ENCODE measurements at regions not wholly inside any gene's neighbourhood (a gene's known extent, or its start where the extent isn't known, plus 50 kb on each side); places are given as distances from the start of the nearest gene placed in this dataset.
"Not testable (repeated sequence)": the region's sequence is repeated elsewhere in the genome, so short reads cannot be mapped to it uniquely, and the experiment has no call there.

DNA sequence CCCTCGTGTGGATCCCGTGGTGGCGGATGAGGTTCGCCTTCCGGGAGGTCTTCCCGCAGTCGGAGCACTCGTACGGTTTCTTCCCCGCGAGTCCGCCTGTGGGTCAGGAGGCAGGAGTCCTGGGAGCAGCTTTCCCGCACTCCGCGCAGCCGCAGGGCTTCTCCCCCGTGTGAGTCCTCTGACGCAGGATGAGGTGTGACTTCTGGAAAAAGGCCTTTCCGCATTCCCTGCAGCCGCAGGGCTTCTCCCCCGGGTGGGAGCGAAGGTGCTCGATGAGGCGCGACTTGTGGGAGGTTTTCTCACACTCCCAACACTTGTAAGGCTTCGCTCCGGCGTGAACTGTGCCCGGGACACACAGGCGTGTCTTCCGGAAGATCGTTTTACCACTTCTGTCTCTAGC is 68.8 kb upstream of the WIPI2 start:
- WGBS, 2 donors (ENCODE audit: low coverage in 1 of 2) = 96% methylated on average over 19 of the region's 32 CpGs; no CpG with 5 or more reads in 1 of the 2 donors
- H3K4me1 ChIP-seq; in situ Hi-C loops (cut with MboI; ENCODE audit: low pct_ligation_motif_present in 1 of 4, low pct_unique_long_range_greater_than_20kb in 1 of 4, low sequenced_read_pairs in 3 of 4): not testable (repeated sequence)

DNA sequence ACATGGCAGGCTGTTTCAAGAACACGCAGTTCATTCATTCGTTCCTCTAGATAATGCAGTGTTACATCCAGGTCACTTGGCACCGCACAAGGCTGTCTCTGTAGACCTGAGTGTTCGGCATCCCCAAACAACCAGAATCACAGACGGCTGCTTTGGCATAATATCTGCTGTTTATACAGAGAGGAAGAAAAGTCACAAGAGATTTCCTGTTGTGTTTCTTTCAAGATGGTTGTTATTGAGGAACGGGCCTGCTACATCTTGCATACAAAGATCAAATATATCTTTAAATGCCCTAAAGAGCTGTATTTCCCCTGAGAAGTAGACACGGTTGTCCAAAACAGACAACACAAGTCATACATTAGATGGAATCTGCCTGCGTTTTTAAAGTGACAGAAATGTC is 58.8 kb upstream of the WIPI2 start:
- intact Hi-C loops (cut with DNase I; ENCODE audit: low total_unique reads); H3K36me3 ChIP-seq; H3K27me3 ChIP-seq; H3K9me3 ChIP-seq; H3K4me3 ChIP-seq; in situ Hi-C loops (cut with MboI; ENCODE audit: low pct_ligation_motif_present in 1 of 4, low pct_unique_long_range_greater_than_20kb in 1 of 4, low sequenced_read_pairs in 3 of 4); DNase-seq; H3K4me1 ChIP-seq; H3K27ac ChIP-seq: not testable (repeated sequence)
- 56% methylated on average over 8 of the region's 8 CpGs; no CpG with 5 or more reads in 1 of the 2 donors for WGBS, 2 donors (ENCODE audit: low coverage in 1 of 2)

More for the DNA sequence above, 68.8 kb upstream of the WIPI2 start:
- intact Hi-C loops (cut with DNase I; ENCODE audit: low total_unique reads); H3K27ac ChIP-seq; H3K36me3 ChIP-seq; H3K4me3 ChIP-seq; DNase-seq; H3K9me3 ChIP-seq; H3K27me3 ChIP-seq: not testable (repeated sequence)

DNA sequence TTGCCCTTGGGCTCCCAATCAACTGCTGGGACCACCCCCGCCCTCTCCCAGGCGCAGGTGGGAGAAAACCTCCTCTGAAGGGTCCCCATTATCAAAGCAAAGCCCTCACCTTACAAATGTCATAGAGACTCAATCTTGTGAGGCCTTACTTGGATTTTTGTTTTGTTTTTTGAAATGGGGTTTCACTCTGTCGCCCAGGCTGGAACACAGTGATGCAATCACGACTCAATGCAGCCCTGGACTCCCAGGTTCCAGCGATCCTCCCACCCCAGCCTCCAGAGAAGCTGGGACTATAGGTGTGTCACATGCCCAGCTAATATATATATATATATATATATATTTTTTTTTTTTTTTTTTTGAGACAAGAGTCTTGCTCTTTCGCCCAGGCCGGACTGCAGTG is 57.5 kb upstream of the WIPI2 start:
- intact Hi-C loops (cut with DNase I; ENCODE audit: low total_unique reads) (no loop called here), in situ Hi-C loops (cut with MboI; ENCODE audit: low pct_ligation_motif_present in 1 of 4, low pct_unique_long_range_greater_than_20kb in 1 of 4, low sequenced_read_pairs in 3 of 4) (no loop called here)
- WGBS, 2 donors (ENCODE audit: low coverage in 1 of 2) = 80 to 82% methylated on average over 1 to 7 of the region's 7 CpGs
- no peaks in the 10 kb centered on the region for H3K9me3 ChIP-seq
- no peak for TF ChIP-seq POLR2AphosphoS5 (IDR thresholded peaks at IDR 0.05)
- TF ChIP-seq EP300 (IDR thresholded peaks at IDR 0.05; ENCODE audit: low read depth) = no peak
- TF ChIP-seq, protein P1, sequence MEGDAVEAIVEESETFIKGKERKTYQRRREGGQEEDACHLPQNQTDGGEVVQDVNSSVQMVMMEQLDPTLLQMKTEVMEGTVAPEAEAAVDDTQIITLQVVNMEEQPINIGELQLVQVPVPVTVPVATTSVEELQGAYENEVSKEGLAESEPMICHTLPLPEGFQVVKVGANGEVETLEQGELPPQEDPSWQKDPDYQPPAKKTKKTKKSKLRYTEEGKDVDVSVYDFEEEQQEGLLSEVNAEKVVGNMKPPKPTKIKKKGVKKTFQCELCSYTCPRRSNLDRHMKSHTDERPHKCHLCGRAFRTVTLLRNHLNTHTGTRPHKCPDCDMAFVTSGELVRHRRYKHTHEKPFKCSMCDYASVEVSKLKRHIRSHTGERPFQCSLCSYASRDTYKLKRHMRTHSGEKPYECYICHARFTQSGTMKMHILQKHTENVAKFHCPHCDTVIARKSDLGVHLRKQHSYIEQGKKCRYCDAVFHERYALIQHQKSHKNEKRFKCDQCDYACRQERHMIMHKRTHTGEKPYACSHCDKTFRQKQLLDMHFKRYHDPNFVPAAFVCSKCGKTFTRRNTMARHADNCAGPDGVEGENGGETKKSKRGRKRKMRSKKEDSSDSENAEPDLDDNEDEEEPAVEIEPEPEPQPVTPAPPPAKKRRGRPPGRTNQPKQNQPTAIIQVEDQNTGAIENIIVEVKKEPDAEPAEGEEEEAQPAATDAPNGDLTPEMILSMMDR (IDR thresholded peaks at IDR 0.05) = no peak
- no peak for TF ChIP-seq POLR2A (IDR thresholded peaks at IDR 0.05)
- no peak overlapping the region for H3K4me3 ChIP-seq
- no peaks in the 10 kb centered on the region for H3K4me1 ChIP-seq
- DNase-seq = no peak
- no peak overlapping the region for H3K27ac ChIP-seq
- no peaks in the 10 kb centered on the region for H3K27me3 ChIP-seq
- H3K36me3 ChIP-seq = no peaks in the 10 kb centered on the region

DNA sequence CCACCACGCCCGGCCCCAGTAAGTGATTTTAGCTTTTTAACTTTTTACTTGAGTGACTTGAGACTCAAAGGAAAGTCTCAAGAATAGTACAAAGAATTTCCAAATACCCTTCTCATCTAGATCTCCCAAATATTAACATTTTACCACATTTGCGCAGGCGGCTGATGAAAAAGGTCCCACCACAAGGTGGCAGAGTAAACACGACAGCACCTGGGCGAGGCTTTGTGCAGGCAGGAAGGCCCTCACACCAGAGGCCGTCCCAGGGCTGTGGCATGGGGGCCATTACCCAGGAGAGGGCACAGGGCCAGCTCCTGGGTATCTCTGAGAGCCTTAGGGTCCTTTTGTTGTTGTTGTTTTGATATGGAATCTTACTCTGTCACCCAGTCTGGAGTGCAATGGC is 50.0 kb upstream of the WIPI2 start:
- no peak for TF ChIP-seq POLR2AphosphoS5 (IDR thresholded peaks at IDR 0.05)
- no peak for TF ChIP-seq EP300 (IDR thresholded peaks at IDR 0.05; ENCODE audit: low read depth)
- no peak for TF ChIP-seq POLR2A (IDR thresholded peaks at IDR 0.05)
- TF ChIP-seq, protein P1 (IDR thresholded peaks at IDR 0.05) = peak; percentile 20 to 51 (median 41)
- in situ Hi-C loops (cut with MboI; ENCODE audit: low pct_ligation_motif_present in 1 of 4, low pct_unique_long_range_greater_than_20kb in 1 of 4, low sequenced_read_pairs in 3 of 4) = no loop called here
- no peak overlapping the region for H3K4me3 ChIP-seq
- no peaks in the 10 kb centered on the region for H3K4me1 ChIP-seq
- H3K9me3 ChIP-seq = no peaks in the 10 kb centered on the region
- intact Hi-C loops (cut with DNase I; ENCODE audit: low total_unique reads) = no loop called here
- H3K27me3 ChIP-seq = no peaks in the 10 kb centered on the region
- no peaks in the 10 kb centered on the region for H3K36me3 ChIP-seq
- DNase-seq = peak; percentile 33
- no peak overlapping the region for H3K27ac ChIP-seq
- 42 to 75% methylated on average over 2 to 7 of the region's 7 CpGs for WGBS, 2 donors (ENCODE audit: low coverage in 1 of 2)

All from transverse colon (tissue), 4 donors.